ENCODE measurements at regions not wholly inside any gene's neighbourhood (a gene's known extent, or its start where the extent isn't known, plus 50 kb on each side); places are given as distances from the start of the nearest gene placed in this dataset.

DNA sequence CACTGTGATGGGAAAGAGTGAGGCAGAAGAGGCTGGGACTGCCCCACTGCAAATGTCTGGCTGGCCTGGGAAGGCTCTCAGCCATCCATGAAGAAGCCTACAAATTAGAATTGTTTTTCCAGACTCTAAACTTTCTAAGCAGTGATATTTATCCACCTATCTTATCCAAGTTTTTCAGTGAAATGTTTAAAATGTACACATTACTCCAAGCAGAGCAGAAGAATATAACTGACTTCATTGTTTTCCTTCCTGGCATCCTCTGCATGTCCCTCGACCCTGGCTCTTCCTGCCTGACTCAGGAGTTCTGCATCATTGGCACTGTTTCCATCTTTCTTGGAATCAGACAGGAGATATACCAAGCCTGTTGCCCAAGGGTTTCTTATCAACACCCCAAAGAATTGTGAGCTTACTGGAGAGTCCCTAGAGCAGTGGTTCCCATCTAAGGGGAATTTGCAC is 401.5 kb upstream of the PROK2 start:
- H3K9me3 Mint-ChIP-seq = peaks cover 3% of the 10 kb centered on the region
- H3K36me3 Mint-ChIP-seq = no peaks in the 10 kb centered on the region
- peaks cover 19% of the 10 kb centered on the region for H3K27me3 Mint-ChIP-seq (ENCODE audit: low read depth)
- TF ChIP-seq, protein P1, sequence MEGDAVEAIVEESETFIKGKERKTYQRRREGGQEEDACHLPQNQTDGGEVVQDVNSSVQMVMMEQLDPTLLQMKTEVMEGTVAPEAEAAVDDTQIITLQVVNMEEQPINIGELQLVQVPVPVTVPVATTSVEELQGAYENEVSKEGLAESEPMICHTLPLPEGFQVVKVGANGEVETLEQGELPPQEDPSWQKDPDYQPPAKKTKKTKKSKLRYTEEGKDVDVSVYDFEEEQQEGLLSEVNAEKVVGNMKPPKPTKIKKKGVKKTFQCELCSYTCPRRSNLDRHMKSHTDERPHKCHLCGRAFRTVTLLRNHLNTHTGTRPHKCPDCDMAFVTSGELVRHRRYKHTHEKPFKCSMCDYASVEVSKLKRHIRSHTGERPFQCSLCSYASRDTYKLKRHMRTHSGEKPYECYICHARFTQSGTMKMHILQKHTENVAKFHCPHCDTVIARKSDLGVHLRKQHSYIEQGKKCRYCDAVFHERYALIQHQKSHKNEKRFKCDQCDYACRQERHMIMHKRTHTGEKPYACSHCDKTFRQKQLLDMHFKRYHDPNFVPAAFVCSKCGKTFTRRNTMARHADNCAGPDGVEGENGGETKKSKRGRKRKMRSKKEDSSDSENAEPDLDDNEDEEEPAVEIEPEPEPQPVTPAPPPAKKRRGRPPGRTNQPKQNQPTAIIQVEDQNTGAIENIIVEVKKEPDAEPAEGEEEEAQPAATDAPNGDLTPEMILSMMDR (IDR thresholded peaks at IDR 0.05; ENCODE audit: unreplicated experiment) = no peak
- H3K4me1 Mint-ChIP-seq = peaks cover 4% of the 10 kb centered on the region
- no peak overlapping the region for H3K4me3 Mint-ChIP-seq
- DNase-seq (ENCODE audit: low spot score in 2 of 2, unreplicated experiment in 2 of 2) = no peak
- no peak overlapping the region for H3K27ac Mint-ChIP-seq

DNA sequence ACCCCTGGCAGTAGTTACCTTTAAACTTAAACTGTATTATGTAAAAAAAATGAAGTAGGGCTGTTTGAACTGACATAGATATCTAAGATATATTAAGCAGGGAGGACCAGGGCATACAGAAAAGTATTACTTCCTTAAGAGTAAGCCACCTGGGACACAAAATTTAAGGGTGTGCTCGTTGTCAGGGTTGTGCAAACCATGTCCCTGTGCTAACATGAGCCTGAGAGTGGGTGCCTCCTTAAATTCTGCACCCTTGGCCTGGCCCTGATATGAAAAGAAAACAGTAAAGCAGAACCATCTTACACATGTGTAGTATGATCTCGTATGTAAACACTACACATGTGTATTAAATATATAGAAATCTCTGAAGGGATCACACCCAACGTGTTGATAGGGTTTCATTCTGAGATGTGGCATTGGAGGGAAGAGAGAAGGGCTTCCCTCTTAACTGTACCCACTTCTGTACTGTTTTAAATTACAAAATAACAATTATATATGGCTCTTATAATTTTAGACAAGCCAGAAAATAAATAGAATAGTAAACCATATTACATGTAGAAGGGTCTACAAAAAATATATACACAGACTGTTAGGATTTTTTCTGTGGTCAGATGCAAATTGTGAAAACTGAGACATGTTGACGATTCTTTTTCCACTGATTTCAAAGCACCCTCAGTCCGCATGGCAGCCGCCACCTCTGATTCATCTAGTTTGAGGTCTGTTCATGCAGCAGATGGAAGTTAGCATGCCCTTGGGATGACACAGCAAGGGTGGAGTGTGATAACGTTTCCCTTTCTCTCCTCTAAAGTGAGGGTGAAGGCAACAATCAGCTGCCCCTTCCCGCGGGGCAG is 400.8 kb upstream of the PROK2 start:
- no peak for DNase-seq (ENCODE audit: low spot score in 2 of 2, unreplicated experiment in 2 of 2)
- peaks cover 6% of the 10 kb centered on the region for H3K4me1 Mint-ChIP-seq
- TF ChIP-seq, protein P1 (IDR thresholded peaks at IDR 0.05; ENCODE audit: unreplicated experiment) = no peak
- no peak overlapping the region for H3K4me3 Mint-ChIP-seq
- no peak overlapping the region for H3K27ac Mint-ChIP-seq
- H3K36me3 Mint-ChIP-seq = no peaks in the 10 kb centered on the region
- no peaks in the 10 kb centered on the region for H3K9me3 Mint-ChIP-seq
- H3K27me3 Mint-ChIP-seq (ENCODE audit: low read depth) = peaks cover 18% of the 10 kb centered on the region

DNA sequence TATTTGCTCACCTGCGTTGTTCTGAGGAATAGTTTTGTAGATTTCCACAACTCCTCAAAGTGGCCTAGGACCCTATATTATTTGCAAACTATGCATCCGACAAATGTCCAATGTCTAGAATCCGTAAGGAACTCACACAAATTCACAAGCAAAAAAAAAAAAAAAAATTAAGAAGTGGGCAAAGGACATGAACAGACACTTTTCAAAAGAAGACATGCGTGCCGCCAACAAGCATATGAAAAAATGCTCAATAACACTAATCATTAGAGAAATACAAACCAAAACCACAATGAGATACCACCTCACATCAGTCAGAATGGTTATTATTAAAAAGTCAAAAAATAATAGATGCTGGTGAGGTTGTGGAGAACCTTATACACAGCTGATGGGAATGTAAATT is 398.5 kb upstream of the PROK2 start:
- no peak for DNase-seq (ENCODE audit: low spot score in 2 of 2, unreplicated experiment in 2 of 2)
- no peaks in the 10 kb centered on the region for H3K9me3 Mint-ChIP-seq
- H3K36me3 Mint-ChIP-seq = no peaks in the 10 kb centered on the region
- H3K4me3 Mint-ChIP-seq = no peak overlapping the region
- TF ChIP-seq, protein P1 (IDR thresholded peaks at IDR 0.05; ENCODE audit: unreplicated experiment) = no peak
- no peak overlapping the region for H3K27ac Mint-ChIP-seq
- H3K4me1 Mint-ChIP-seq = peaks cover 10% of the 10 kb centered on the region
- H3K27me3 Mint-ChIP-seq (ENCODE audit: low read depth) = peaks cover 15% of the 10 kb centered on the region

DNA sequence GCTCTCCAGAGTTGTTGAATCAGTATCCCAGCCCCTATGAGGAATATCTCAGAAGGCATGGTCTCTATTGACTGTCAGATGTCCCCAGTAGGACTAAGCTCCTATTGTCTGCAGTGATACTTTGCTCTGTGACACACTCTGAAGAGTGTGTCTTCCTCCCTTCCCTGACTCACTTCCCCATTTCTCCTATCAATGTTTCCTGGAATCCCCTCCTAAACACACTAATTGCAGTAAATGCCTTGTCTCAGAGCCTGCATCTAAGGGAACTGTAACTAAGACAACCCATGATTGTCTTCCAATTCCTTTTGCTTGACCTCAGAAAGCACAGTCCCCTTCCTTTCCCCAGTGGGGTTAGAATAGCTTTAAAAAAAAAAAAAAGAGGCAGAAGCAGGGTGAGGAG is 397.3 kb upstream of the PROK2 start:
- Mint-ChIP-seq H3K4me3 (no peak overlapping the region), H3K27me3 (ENCODE audit: low read depth) (peaks cover 15% of the 10 kb centered on the region), H3K4me1 (peaks cover 15% of the 10 kb centered on the region), H3K36me3 (no peaks in the 10 kb centered on the region), H3K27ac (no peak overlapping the region), H3K9me3 (no peaks in the 10 kb centered on the region)
- TF ChIP-seq, protein P1 (IDR thresholded peaks at IDR 0.05; ENCODE audit: unreplicated experiment) = no peak
- no peak for DNase-seq (ENCODE audit: low spot score in 2 of 2, unreplicated experiment in 2 of 2)

DNA sequence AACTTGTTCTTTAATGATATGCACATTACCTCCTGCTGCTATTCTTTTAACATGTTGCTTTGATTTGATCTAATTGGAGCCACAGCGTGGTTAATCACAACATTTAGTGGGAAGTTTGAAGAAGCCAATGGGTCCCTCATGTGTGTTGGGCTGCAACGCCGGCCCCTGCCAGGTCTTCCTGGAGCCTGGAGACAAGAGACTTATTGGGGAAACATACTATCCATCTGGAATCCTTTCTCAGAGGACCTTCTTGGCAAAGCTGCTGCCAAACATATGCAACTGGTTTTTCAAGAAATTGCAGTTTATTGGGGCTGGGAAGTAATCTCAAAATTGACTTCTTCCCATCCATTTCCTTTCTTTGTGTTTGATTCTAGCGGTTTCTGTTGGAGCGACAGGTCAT is 396.3 kb upstream of the PROK2 start:
- TF ChIP-seq, protein P1 (IDR thresholded peaks at IDR 0.05; ENCODE audit: unreplicated experiment) = no peak
- Mint-ChIP-seq H3K36me3 (no peaks in the 10 kb centered on the region), H3K27me3 (ENCODE audit: low read depth) (peaks cover 15% of the 10 kb centered on the region), H3K9me3 (no peaks in the 10 kb centered on the region), H3K27ac (no peak overlapping the region), H3K4me3 (no peak overlapping the region), H3K4me1 (peaks cover 23% of the 10 kb centered on the region)
- no peak for DNase-seq (ENCODE audit: low spot score in 2 of 2, unreplicated experiment in 2 of 2)
